LoVo (cell line): ENCODE measurements at regions not wholly inside any gene's neighbourhood (a gene's known extent, or its start where the extent isn't known, plus 50 kb on each side); places are given as distances from the start of the nearest gene placed in this dataset.

Experiments
- DNase-seq: peaks from one replicate; pipeline ENCODE4 v3.0.0-alpha.2; 2016; ENCODE audit warnings: low spot score

DNA sequence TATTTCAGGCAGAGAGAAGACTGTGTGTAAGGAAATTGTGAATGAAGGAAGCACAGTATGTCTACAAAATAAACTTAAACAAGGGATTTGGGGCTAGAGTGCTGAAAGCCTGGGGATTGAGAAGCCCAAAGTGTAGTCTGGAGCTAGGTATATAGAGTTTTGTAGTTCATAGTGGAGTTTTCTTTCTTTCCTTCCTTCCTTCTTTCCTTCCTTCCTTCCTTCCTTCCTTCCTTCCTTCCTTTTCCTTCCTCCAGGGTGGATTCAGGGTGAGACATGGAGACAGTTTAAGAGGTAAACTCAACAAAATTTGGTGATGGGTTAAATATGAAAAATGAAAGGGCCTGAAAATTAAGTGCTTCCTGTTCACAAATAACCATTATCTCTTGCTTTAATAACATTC lies 757.8 kb upstream of the CXADR start:
- DNase-seq, result no peak

DNA sequence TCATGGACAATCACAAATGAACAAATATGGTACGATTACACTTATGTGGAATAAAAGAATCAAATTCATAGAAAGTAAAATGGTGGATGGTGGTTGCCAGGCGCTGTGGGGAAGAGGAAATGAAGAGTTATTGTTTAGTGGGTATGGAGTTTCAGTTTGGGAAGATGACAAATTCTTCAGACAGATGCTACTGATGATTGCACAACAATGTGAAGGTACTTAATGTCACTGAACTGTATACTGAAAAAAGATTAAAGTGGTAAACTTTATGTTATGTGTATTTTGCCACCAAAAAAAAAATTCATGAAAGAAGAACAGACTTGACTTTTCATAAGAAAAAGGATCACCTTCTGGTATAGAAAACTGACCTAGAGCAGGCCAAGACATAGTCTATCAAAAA lies 745.6 kb upstream of the CXADR start:
- no peak for DNase-seq

DNA sequence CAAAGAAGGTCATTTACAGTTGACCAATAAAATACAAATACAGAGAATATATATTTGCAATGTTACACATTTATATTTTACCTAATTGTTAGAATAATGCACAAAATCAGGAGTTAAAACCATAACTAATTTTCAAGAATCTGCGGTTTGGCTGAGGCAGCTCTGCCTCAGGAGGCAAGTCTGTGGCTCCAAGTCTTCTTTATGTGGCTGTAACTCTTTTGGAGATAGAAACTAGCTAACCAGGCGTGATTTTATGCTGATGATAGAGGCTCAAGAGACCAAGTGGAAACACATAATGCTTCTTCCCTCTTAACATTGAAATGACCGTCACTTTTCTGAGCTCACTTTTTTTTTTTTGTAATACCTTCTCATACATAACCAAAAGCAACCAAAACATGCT lies 744.7 kb upstream of the CXADR start:
- DNase-seq, result no peak

DNA sequence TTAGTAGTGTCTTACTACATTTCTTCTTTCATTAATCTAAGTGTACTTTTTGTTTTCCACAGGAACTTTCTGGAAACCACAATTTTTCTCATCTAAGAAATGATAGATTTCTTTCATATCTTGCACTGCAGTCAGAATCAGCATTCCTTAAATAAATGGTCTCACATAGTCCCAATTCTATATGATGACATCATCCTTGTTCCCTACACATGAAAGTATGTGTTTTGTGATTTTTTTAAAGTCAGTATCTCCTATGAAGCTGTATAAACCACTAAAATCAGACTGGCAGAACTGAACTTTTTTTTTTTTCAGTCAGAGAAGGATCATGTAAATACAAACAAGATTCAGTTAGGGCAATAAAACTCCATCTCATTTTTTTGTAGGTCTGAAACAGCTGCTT lies 742.6 kb upstream of the CXADR start:
- DNase-seq, result no peak

DNA sequence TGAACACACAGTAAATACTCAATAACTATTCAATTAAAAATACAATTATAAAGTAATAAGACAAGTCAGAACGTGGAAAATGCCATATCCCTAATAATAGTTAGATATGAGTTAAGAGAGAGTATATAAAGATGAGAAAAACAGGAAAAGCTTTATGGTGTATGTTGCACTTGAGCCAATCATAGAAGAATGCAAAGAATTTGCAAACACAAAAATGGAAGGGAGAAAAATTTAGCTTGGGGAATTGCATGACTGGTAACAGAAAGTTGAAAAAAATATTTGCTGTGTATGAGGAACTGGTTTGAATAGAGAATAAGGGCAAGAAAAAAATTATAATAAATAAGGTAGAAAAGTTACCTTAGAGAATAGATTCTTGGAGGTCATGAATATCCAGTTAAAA lies 739.6 kb upstream of the CXADR start:
- no peak for DNase-seq

DNA sequence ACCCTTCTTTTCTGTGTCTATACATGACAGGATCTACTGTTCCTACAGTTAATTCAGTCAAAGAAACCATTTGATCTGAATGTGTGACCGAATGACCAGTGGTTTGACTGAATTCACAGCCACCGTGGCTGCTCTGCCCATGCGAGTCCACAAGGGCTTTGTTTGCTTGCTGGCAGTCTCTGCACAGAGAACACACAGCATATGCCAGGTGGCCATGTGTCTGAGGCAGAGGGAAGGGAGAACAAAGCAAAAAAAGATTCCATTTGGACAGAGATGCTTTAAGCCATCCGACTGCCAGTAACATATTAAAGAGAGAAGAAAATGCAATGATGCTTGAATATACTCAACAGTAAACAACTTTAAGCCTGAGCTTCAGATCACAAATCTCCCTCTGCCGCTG lies 737.8 kb upstream of the CXADR start:
- DNase-seq, result no peak

DNA sequence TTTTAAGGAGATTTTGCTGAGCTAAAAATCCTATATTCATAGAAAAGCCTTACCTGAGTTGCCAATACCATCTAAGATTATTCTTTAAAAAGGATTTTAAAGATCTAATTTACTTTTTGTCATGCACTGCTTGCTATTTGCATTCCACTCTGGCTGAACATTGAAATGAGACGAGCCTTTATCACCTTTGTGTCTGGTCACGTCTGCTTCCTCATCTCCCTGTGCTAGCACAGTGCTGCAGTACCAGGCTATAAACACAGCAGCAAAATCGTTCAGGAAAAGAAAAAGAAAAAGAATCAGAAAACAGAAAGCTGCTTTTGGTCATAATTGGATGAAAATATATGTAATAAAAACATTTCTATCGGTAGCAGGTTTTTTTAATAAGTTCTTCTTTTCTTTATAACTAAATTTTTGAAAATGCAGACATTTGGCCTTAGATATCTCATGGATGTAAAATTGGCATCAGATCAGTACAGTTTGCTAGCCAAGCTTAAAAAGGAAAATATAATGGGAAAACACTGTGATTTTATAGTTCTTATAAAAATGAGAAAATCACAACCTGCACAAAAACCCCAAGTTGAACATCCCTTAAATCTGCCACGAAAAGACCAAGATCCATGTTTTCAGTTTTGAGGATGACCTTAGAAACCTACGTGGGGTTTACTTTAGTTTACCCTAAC lies 735.7 kb upstream of the CXADR start:
- no peak for DNase-seq

DNA sequence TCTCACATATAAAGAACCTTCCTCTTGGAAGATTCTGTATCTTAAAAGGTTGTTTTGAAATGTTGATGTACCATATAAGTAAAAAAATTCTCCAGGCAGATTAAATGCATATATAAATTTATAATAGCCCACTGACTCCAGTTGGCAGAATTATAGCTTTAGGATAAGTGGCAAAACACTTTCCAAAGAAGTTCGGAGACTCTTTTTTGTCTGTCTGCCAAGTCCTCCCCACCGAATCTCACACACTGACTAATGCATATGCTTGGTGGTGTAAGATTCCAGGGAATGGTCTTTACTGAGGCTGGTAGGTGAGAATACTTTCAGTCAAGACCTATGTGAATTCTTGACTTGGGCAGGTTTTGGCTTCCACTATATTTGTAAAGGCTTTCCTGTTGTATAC lies 724.3 kb upstream of the CXADR start:
- no peak for DNase-seq

DNA sequence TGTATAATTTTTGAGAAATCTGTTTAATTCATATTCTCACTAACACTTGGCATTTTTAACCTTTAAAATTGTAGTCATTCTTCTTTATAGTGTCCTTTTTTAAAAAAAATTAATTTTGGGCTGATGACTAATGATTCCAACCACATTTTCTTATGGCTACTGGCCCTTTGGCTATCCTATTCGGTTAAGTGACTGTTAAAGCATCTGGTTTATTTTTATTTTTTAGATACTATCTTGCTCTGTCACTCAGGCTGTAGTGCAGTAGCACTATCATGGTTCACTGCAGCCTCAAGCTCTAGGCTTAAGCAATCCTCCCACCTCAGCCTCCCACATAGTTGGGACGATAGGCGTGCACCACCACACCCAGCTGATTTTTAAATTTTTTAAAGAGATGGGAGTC lies 723.2 kb upstream of the CXADR start:
- DNase-seq, result no peak

DNA sequence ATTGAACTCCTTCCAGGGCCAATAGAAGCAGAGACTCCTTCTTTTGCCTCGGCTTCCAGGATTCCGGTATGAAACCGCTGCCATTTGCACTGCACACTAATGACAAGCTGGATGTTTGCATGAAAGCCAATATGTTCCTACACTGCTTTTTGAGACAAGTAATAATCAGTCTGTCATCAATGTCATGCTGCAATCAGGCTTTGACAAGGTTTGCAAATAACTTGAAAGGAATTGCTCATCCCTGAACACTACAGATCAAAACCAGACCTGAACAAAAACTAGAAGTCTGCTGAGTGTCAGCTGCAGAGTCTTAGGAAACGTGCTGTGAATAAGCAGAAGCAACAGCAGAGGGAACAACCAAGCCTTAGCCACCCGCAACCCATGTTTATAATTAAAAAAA lies 720.7 kb upstream of the CXADR start:
- DNase-seq, result no peak

DNA sequence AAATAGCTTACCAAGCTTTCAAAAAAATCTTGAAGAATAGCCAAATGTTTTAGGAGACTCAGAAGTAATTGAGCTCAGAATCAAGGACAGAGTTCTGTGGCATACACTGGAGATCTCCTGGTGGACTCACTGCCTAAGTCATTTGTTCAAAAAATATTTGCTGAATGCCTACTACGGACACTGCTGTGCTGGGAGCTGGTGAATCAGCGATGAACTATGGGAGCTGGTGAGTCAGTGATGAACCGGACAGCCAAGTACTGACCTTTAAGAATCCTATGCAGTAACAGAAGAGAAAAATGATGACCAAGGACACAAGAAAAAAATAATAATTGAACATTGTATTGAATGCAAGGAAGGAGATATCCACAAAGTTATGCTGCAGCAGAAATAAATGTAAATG lies 717.9 kb upstream of the CXADR start:
- no peak for DNase-seq

DNA sequence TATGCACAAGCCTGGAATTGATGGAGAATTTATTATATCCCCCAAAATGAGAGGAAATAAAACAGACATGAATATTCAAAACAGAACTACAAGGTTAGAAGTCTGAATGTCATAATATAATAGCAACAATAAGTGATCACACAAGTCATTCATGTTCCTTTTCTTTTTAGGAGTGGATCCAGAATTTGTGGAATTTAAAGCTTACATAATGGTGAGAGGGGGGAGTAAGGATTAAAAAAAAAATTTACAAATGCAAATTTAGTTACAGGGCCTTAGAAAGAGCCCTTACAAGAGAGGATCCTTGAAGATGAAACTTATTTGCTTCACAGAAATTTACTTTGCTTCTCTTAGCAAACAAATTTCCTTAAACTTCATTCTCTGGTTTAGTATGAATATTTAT lies 716.1 kb upstream of the CXADR start:
- no peak for DNase-seq

DNA sequence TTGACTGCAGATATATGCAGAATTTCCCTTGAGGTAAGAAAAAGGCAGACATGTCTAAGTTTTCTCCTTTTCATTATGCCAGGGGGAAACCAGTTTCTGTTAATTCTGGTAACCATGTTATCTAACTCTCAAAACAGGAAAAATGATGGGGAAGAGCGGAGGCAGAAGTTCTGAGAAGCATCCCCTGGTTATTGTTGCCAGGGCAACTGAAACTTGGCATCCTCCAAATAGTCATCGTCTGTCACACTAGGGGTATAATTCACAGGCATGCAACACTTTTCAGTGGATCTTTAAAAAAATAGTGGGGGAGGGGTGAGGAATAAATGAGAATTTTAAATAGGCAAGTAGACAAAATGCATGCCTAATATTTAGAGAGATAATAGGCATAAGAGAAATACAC lies 715.3 kb upstream of the CXADR start:
- no peak for DNase-seq

DNA sequence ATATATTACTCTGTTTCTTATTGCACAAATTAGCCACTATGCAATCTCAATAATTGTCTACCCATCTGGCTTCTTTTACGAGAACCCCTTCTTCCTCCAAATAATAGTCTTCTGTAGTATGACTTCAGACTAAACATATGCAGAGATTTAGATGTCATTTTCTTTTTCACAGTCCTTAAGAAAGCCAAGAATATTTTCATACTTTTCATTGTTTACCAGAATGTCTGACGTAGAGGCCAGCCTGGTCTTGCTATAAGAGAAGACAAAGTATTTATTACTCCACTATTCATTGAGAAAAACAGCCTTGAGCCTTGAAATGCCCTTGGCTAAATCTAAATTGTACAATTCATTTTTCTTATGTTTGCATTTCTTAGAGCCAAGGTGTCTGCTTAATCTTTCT lies 714.9 kb upstream of the CXADR start:
- no peak for DNase-seq

DNA sequence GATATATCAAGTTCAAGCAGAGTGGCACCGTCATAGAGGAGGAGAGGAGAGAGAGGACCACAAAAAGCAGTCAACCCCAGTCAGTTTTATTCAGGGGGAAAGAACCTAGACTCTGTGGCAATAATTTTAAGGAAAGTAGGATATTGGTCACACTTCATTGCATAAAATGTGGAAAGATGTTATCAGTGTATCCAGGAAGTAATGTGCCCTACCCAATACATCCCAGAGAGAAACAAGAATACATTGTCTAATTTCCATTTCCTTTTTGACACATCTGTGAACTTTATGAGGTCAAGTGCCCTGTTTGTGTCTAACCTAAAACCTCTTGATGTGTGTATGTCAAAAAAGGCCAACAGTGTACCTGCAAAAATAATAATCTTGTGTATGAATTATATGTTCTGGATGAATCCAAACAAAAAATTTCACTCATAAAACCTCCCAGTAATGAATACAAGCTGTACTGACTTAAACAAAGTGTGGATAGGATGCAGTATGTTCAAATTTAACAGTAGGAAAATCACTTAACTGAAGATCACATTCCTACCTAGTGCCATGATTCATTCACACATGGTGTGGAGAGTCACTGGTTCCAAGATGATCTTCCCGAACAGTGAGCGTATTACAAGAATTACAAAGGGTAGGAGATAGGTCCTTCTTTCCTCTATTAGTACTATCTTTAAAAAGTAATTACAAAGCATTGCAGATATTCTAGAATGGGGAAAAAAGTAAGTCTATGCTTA lies 712.1 kb upstream of the CXADR start:
- DNase-seq, result no peak

DNA sequence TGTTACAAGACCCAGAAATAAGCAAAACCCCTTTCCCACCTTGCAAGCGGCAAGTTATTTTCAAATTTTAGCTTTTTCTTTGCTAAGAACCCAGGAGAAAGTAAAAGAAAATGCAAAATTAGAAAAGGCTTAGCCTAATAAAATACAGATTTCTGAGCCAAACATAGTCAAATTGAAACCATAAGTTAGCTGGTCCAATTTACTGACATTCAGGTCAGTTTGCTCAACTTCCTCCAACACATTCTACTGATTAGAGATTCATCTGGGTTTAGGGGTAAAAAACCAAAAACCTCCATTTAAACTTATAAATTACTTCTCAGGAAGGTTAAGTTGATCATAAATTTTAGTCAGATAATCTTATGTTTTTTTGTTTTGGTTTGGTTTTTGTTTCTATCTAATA lies 701.8 kb upstream of the CXADR start:
- DNase-seq, result no peak

DNA sequence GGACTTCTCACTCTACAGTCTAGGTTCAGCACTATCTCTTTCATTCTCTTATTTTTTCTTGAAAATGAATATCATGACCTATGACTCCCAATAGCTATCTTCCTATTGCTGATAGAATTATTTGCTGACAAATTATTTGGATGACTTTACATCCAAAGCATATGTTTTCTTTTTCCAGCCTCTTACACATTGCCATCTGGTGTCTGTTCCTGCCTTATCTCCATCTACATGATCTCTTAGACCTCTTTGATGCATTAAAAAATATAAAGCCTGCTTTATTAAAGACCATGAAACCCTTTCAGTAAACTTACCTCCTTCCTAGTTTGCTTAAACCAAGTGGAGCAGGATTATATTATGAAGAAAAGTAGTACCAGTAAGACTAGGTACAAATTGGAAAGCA lies 700.9 kb upstream of the CXADR start:
- no peak for DNase-seq

DNA sequence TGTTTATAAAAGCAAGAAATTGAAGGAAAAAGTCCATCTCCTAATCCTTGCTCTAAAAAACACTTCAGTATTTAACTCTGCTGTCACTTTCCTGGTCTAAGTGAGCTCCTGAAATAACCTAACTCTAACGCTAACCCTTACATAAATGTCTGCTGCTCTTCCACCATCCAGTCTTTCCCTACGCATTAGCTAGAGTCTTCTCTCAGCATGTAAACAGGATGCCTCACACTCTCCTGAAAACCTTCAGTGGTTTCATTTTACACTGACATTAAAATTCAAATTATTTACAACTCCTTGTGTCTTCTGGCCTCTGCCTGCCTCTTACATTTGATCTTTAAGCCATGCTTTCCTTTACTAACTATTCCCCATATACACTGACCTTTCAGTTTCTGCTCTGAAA lies 697.6 kb upstream of the CXADR start:
- DNase-seq, result no peak

DNA sequence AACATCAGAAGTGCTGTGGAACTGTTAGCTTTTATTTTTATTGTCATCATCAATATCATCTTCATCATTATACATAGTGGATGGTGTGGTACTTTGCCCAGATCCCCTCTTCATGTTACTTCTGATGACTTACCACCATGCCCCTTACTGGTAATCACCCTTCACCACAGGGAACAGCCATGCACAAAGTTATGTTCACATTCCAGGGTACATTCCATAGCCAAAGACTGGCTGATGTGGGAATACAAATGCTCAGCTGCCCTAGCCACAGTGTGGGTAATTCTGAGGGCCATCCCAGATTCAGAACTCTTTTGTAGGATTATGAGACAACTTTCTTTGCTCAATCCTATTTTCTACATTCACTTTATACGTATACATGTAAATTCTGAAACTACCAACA lies 691.3 kb upstream of the CXADR start:
- no peak for DNase-seq

DNA sequence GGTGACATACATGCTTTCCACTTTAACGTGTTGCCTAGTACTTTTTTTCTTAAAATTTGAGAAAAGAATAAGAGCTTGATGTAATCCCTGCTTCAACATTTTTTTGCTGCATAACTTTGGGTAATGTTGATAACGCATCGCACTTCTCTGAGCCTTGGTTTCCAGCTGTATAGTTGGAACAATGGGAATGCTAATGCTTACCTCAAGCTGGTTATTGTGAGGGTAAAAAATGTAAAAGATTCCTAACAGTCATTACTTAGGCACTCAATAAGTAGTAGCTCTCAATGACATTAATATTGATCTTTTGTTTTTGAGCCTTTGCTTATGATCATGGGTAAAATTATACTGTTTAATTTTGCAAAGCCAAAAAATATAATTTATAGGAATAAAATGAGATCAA lies 683.3 kb upstream of the CXADR start:
- no peak for DNase-seq

DNA sequence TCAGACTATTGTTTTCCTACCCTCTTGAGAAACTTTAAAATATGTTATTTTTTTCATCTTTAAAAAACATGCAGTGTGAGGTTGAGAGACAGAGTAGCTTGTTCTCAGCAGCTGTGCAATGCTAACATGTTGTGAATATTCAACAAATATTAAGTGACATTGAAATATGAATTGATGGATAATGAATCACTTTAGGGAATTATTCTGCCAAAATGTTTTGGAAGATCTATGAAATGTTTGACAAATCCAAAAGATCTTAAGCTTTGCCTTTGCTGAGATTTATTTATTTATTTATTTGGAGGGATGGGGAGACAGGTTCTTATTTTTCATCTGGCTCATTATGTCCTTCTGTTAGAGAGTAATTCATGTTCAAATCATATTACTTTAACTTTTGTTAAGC lies 680.1 kb upstream of the CXADR start:
- no peak for DNase-seq

DNA sequence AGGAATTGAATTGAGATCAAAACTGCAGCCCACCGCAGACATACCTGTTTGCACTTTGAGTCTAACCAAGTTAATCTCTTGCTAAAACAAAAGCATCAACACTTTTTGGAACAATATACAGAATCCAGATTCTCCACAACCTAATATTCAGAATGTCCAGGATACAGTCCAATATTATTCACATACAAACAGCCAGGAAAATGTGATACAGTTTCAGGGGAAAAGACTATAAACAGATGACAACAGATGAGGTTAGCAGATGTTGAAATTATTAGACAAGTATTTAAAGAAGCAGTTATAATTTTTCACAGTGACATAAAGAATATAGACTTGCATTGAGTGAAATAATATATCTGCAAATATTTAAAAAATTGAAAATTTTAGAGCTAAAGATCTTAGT lies 678.1 kb upstream of the CXADR start:
- DNase-seq, result no peak

DNA sequence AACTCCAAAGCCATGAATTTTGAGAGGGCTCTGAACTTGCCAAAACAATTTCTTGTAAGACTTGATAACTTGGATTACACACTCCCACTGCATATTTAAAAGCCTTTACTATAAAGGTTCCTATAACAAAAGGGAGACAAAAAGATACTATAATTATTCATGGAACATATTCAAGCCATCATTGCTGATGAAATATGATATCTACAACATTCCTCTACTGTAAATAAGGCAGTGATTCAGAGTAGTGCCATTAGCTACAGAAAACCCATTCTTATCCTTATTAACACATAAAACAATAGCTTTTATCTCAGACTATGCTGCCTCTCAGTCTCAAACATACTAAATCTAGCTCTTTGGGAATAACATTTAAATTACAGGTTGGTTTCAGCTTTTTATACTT lies 675.5 kb upstream of the CXADR start:
- no peak for DNase-seq

DNA sequence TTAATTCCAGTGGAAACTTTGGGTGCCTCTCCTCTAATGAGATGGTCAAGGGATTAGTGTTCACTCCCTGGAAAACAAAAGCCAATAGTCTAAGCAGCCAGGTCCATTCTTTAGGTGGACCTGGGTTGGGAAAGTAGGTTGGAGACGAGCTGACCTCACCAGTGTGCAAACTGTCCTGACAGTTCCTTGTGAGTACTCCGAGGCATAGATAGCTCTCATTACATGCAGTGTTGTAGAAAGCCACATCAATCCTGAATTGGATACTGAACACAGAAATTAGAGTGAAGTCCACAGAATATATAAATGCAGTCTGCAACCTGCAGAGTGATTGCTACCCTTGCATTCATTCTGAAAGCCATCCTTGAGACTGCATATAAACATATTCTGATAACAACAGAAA lies 675.1 kb upstream of the CXADR start:
- DNase-seq, result no peak
